ENCODE measurements at regions not wholly inside any gene's neighbourhood (a gene's known extent, or its start where the extent isn't known, plus 50 kb on each side); places are given as distances from the start of the nearest gene placed in this dataset.

DNA sequence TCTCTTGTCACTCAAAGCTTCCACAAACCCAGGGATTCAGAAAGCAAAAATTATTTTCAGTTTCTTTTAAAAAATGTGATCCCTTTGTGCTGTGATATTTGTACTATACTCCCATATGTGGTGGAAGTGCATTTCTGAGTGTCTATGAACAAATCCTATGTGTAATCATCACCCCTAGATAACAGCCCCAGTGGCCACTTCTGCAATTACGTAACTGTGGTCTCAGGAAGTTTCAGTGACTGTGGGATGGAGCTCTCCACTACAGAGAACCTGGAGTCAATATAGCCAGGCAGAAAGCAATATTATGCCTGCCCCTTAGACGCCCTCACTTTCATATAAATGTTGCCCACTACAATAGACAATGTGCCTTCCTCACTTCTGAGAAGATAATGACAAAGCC lies 1101.7 kb upstream of the GHITM start:
- TF ChIP-seq POLR2A (IDR thresholded peaks at IDR 0.05; ENCODE audit: low read depth, low read length) (no peak), POLR2AphosphoS5 (IDR thresholded peaks at IDR 0.05; ENCODE audit: low read depth, low read length) (no peak), TAF1 (IDR thresholded peaks at IDR 0.05; ENCODE audit: borderline replicate concordance, low read depth, low read length) (no peak)
